B cell (primary cell): ENCODE measurements at regions not wholly inside any gene's neighbourhood (a gene's known extent, or its start where the extent isn't known, plus 50 kb on each side); places are given as distances from the start of the nearest gene placed in this dataset.
"Not testable (repeated sequence)": the region's sequence is repeated elsewhere in the genome, so short reads cannot be mapped to it uniquely, and the experiment has no call there.

Source experiments
- ATAC-seq: fragments of 200-7000 bp; cut with Tn5 transposase; one replicate; pipeline ENCODE4 v1.10.0; 2021; ENCODE audit warnings: low read depth, mild to moderate bottlenecking, moderate number of reproducible peaks, moderate library complexity
- CTCF ChIA-PET: fragments of 350-600 bp; sonication (Branson Sonifier 250); formaldehyde crosslinking; loops from one replicate; lab custom pipeline; 2021; ENCODE audit warnings: antibody characterized with exemption, inconsistent platforms; lab: Charles Lee
- POLR2A ChIA-PET: fragments of 350-600 bp; sonication (Branson Sonifier 250); formaldehyde crosslinking; loops from one replicate; lab custom pipeline; 2021; ENCODE audit warnings: antibody characterized with exemption; lab: Charles Lee
- DNase-seq: peaks from one replicate; pipeline ENCODE4 v3.0.0; 2013
- H2AFZ ChIP-seq: 2 replicates; pipeline ENCODE4 v1.6.1; 2012; ENCODE audit warnings: mild to moderate bottlenecking, low read depth, low read length; ENCODE audit not compliant: insufficient read depth, poor library complexity, severe bottlenecking
- H3K27ac ChIP-seq, 2 donors: 1 replicate in 1 of 2; 2 replicates in 1 of 2; pipeline ENCODE4 v1.5.1; 2012 to 2013; ENCODE audit warnings: low read length in 2 of 2, mild to moderate bottlenecking in 2 of 2, moderate library complexity in 1 of 2
- H3K27me3 ChIP-seq, 4 experiments: fragments of 200-600 bp in 1 of 4; sonication (generic) in 1 of 4; replicated peaks in 1 of 4; 1 replicate in 2 of 4; 2 replicates in 2 of 4; pipeline versions ENCODE4 v1.6.1 to v1.7.0; 2013 to 2016; ENCODE audit warnings: low read length in 3 of 4, mild to moderate bottlenecking in 2 of 4, mixed read lengths in 1 of 4, moderate library complexity in 1 of 4; ENCODE audit not compliant: insufficient read depth in 4 of 4, control insufficient read depth in 3 of 4; ENCODE audit errors: control extremely low read depth in 1 of 4
- H3K36me3 ChIP-seq, 2 experiments: replicated peaks in 1 of 2; 1 replicate in 1 of 2; 2 replicates in 1 of 2; pipeline versions ENCODE4 v1.6.1 to v1.7.1; 2013; ENCODE audit warnings: low read length in 1 of 2; ENCODE audit not compliant: insufficient read depth in 2 of 2, control insufficient read depth in 1 of 2; ENCODE audit errors: control extremely low read depth in 1 of 2, extremely low read depth in 1 of 2
- H3K4me1 ChIP-seq, 2 donors: fragments of 200-600 bp in 1 of 2; sonication (generic) in 1 of 2; 1 replicate in 1 of 2; 2 replicates in 1 of 2; pipeline versions ENCODE4 v1.5.1 to v1.6.1; 2013 to 2017; ENCODE audit warnings: low read length in 2 of 2; ENCODE audit not compliant: control insufficient read depth in 2 of 2, insufficient read depth in 2 of 2
- H3K4me2 ChIP-seq: replicated peaks from 2 replicates; pipeline ENCODE3; 2012; ENCODE audit warnings: mild to moderate bottlenecking, low read depth, low read length; ENCODE audit not compliant: poor library complexity, severe bottlenecking
- H3K4me3 ChIP-seq, 5 experiments: fragments of 200-600 bp in 1 of 5; sonication (generic) in 1 of 5; 1 replicate in 3 of 5; 2 replicates in 2 of 5; pipeline versions ENCODE4 v1.5.1 to v1.7.0; 2011 to 2016; ENCODE audit warnings: low read length in 4 of 5, mild to moderate bottlenecking in 4 of 5, low read depth in 2 of 5, control low read depth in 1 of 5, moderate library complexity in 1 of 5; ENCODE audit not compliant: insufficient read depth in 1 of 5; ENCODE audit errors: control extremely low read depth in 1 of 5, extremely low read depth in 1 of 5
- H3K79me2 ChIP-seq: fragments of 200-600 bp; sonication (generic); one replicate; pipeline ENCODE4 v1.6.0; 2016; ENCODE audit warnings: low read length; ENCODE audit not compliant: control insufficient read depth, insufficient read depth
- H3K9ac ChIP-seq: fragments of 200-600 bp; sonication (generic); 2 replicates; pipeline ENCODE4 v1.6.1; 2017; ENCODE audit warnings: mild to moderate bottlenecking, low read length, moderate library complexity
- H3K9me3 ChIP-seq, 3 donors: one replicate each; pipeline versions ENCODE4 v1.6.1 to v1.7.1; 2013; ENCODE audit warnings: low read length in 2 of 3; ENCODE audit not compliant: control insufficient read depth in 2 of 3, insufficient read depth in 1 of 3; ENCODE audit errors: control extremely low read depth in 1 of 3
- H4K20me1 ChIP-seq: 2 replicates; pipeline ENCODE4 v1.6.0; 2012; ENCODE audit warnings: mild to moderate bottlenecking, low read length; ENCODE audit not compliant: insufficient read depth, control insufficient read depth, poor library complexity, severe bottlenecking
- H3K27ac Mint-ChIP-seq: one replicate; pipeline ENCODE4 v1.8.0; 2021; ENCODE audit warnings: mixed read lengths
- H3K27me3 Mint-ChIP-seq: one replicate; pipeline ENCODE4 v1.8.0; 2021; ENCODE audit warnings: mixed read lengths
- H3K4me1 Mint-ChIP-seq: one replicate; pipeline ENCODE4 v1.8.0; 2021; ENCODE audit warnings: mixed read lengths
- H3K4me3 Mint-ChIP-seq: one replicate; pipeline ENCODE4 v1.8.0; 2021; ENCODE audit warnings: mixed read lengths
- H3K9me3 Mint-ChIP-seq: one replicate; pipeline ENCODE4 v1.8.0; 2022; ENCODE audit warnings: mixed read lengths; ENCODE audit not compliant: insufficient read depth
- CTCF ChIP-seq: fragments of 200-600 bp; IDR thresholded peaks from one replicate; pipeline ENCODE4 v1.8.0; 2022; ENCODE audit warnings: antibody characterized with exemption, mild to moderate bottlenecking
- EZH2 ChIP-seq: IDR thresholded peaks from 2 replicates; pipeline ENCODE4 v1.6.1; 2012; ENCODE audit warnings: borderline replicate concordance, low read depth, mild to moderate bottlenecking, moderate library complexity, low read length; ENCODE audit not compliant: insufficient read depth, poor library complexity, severe bottlenecking
- WGBS: methylation state at CpG from one replicate; pipeline ENCODE4 v1.1.5; 2013; ENCODE audit warnings: missing lambda C conversion rate; ENCODE audit not compliant: insufficient coverage; 5-methylcytosine and 5-hydroxymethylcytosine counted together
- intact Hi-C: fragments of 100-400 bp; cut with micrococcal nuclease; formaldehyde crosslinking; loops from one replicate; pipeline ENCODE4 v1.10.0; 2022

- WGBS = 60% methylated on average over 13 of the region's 13 CpGs
- Mint-ChIP-seq H3K9me3 (no peaks in the 10 kb centered on the region), H3K4me1 (no peaks in the 10 kb centered on the region), H3K4me3 (no peak overlapping the region), H3K27ac (no peak overlapping the region), H3K27me3 (peaks cover 50% of the 10 kb centered on the region)
- H3K4me2 ChIP-seq = no peak overlapping the region
- H3K27ac ChIP-seq = no peak overlapping the region
- DNase-seq = no peak
- H3K4me3 ChIP-seq = no peak overlapping the region
- H3K27me3 ChIP-seq = peaks cover 0 to 9% (median 0%) of the 10 kb centered on the region in 4 experiments
- no peaks in the 10 kb centered on the region for H3K4me1 ChIP-seq
- no peak overlapping the region for H2AFZ ChIP-seq
- intact Hi-C loops = no loop called here
- no peaks in the 10 kb centered on the region for H3K79me2 ChIP-seq
- H3K9me3 ChIP-seq = no peaks in the 10 kb centered on the region
- no peak for ATAC-seq
- H3K36me3 ChIP-seq = no peaks in the 10 kb centered on the region
- H4K20me1 ChIP-seq = no peaks in the 10 kb centered on the region
- no peak overlapping the region for H3K9ac ChIP-seq
- TF ChIP-seq EZH2 = no peak
- no peak for TF ChIP-seq CTCF
- ChIA-PET CTCF (no interaction called here), POLR2A (no interaction called here)
Observed at GRCh38 chr6:166236596-166236995, 68.9 kb upstream of the TBXT start.

GRCh38 chr6:166235666-166236292 lies 68.1 kb upstream of the TBXT start:
- no peaks in the 10 kb centered on the region for H3K4me1 ChIP-seq
- peaks cover 46% of the 10 kb centered on the region for H3K27me3 Mint-ChIP-seq
- no peaks in the 10 kb centered on the region for H3K36me3 ChIP-seq
- no peak for TF ChIP-seq CTCF
- TF ChIP-seq EZH2 = no peak
- no peak overlapping the region for H3K27ac ChIP-seq
- no peak for ATAC-seq
- H3K9me3 Mint-ChIP-seq = no peaks in the 10 kb centered on the region
- no peaks in the 10 kb centered on the region for H4K20me1 ChIP-seq
- no peak overlapping the region for H3K4me3 ChIP-seq
- peaks cover 0 to 9% (median 0%) of the 10 kb centered on the region in 4 experiments for H3K27me3 ChIP-seq
- H3K9me3 ChIP-seq = no peaks in the 10 kb centered on the region
- 92% methylated on average over 11 of the region's 17 CpGs for WGBS
- H3K4me1 Mint-ChIP-seq = no peaks in the 10 kb centered on the region
- no peaks in the 10 kb centered on the region for H3K79me2 ChIP-seq
- intact Hi-C loops = no loop called here
- no peak overlapping the region for H3K4me2 ChIP-seq
- H2AFZ ChIP-seq = no peak overlapping the region
- ChIA-PET CTCF (no interaction called here), POLR2A (no interaction called here)
- H3K9ac ChIP-seq = no peak overlapping the region
- H3K27ac Mint-ChIP-seq = no peak overlapping the region
- H3K4me3 Mint-ChIP-seq = no peak overlapping the region
- DNase-seq = no peak

- ATAC-seq, H3K79me2 ChIP-seq, DNase-seq, H3K27ac Mint-ChIP-seq, H3K4me3 ChIP-seq, H2AFZ ChIP-seq, H3K9me3 ChIP-seq, H3K4me2 ChIP-seq, H3K4me1 Mint-ChIP-seq, H3K4me1 ChIP-seq, H4K20me1 ChIP-seq, H3K36me3 ChIP-seq, H3K27ac ChIP-seq, H3K4me3 Mint-ChIP-seq, H3K9me3 Mint-ChIP-seq, intact Hi-C loops, POLR2A ChIA-PET, H3K9ac ChIP-seq: not testable (repeated sequence)
- peaks cover 0 to 22% (median 7%) of the 10 kb centered on the region in 4 experiments for H3K27me3 ChIP-seq
- WGBS = no CpG with 5 or more reads among the region's 2 CpGs
- H3K27me3 Mint-ChIP-seq = peaks cover 43% of the 10 kb centered on the region
- CTCF ChIA-PET = interaction anchor here (0.7 kb wide), 1 partner anchor 20 kb away, joined by 3 read pairs; no protein-coding TSS in a partner anchor
Observed at GRCh38 chr6:166231181-166231580, 63.5 kb upstream of the TBXT start.
